Activated CD8-positive, alpha-beta T cell treated with anti-CD3 and anti-CD28 coated beads, Interleukin-2, amount 10 ng/mL, durations not matched to agents 7 days and 5 days (primary cell): ENCODE measurements at regions not wholly inside any gene's neighbourhood (a gene's known extent, or its start where the extent isn't known, plus 50 kb on each side); places are given as distances from the start of the nearest gene placed in this dataset.

ENCODE experiments used
- ATAC-seq: fragments of 150-1000 bp; cut with Tn5 transposase; one replicate; pipeline ENCODE4 v1.10.0; 2021; ENCODE audit warnings: moderate library complexity
- CTCF ChIA-PET: fragments of 350-600 bp; sonication (Branson Sonifier 250); formaldehyde crosslinking; loops from one replicate; lab custom pipeline; 2021; ENCODE audit warnings: antibody characterized with exemption; lab: Charles Lee
- POLR2A ChIA-PET: fragments of 350-600 bp; sonication (Branson Sonifier 250); formaldehyde crosslinking; loops from one replicate; lab custom pipeline; 2021; ENCODE audit warnings: antibody characterized with exemption; lab: Charles Lee
- DNase-seq: peaks from one replicate; pipeline ENCODE4 v3.0.0-alpha.2; 2020
- H3K27ac Mint-ChIP-seq: one replicate; pipeline ENCODE4 v1.8.0; 2021; ENCODE audit warnings: mild to moderate bottlenecking, mixed read lengths
- H3K27me3 Mint-ChIP-seq: one replicate; pipeline ENCODE4 v1.8.0; 2021; ENCODE audit warnings: low read depth, mixed read lengths
- H3K36me3 Mint-ChIP-seq: one replicate; pipeline ENCODE4 v1.8.0; 2021; ENCODE audit warnings: low read depth, mixed read lengths
- H3K4me1 Mint-ChIP-seq: one replicate; pipeline ENCODE4 v1.8.0; 2021; ENCODE audit warnings: low read depth, mixed read lengths
- H3K4me3 Mint-ChIP-seq: one replicate; pipeline ENCODE4 v1.8.0; 2021; ENCODE audit warnings: mild to moderate bottlenecking, mixed read lengths
- H3K9me3 Mint-ChIP-seq: one replicate; pipeline ENCODE4 v1.8.0; 2022; ENCODE audit warnings: mixed read lengths; ENCODE audit not compliant: insufficient read depth

- CTCF ChIA-PET, result no interaction called here
- Mint-ChIP-seq H3K27me3 (no peaks in the 10 kb centered on the region), H3K36me3 (no peaks in the 10 kb centered on the region), H3K4me1 (no peaks in the 10 kb centered on the region), H3K9me3 (no peaks in the 10 kb centered on the region), H3K27ac (no peak overlapping the region), H3K4me3 (no peak overlapping the region)
- ATAC-seq, result no peak
- POLR2A ChIA-PET, result no interaction called here
- no peak for DNase-seq
Measured at GRCh38 chr13:71249011-71249410, 618.0 kb downstream of the DACH1 start.

- H3K4me3 Mint-ChIP-seq, result no peak overlapping the region
- POLR2A ChIA-PET, result no interaction called here
- CTCF ChIA-PET, result no interaction called here
Measured at GRCh38 chr13:71244161-71244560, 622.8 kb downstream of the DACH1 start.

GRCh38 chr13:71242201-71242600, 624.8 kb downstream of the DACH1 start:
- POLR2A ChIA-PET, result no interaction called here
- CTCF ChIA-PET, result no interaction called here
- Mint-ChIP-seq H3K27ac (no peak overlapping the region), H3K36me3 (no peaks in the 10 kb centered on the region), H3K4me1 (no peaks in the 10 kb centered on the region), H3K4me3 (no peak overlapping the region), H3K9me3 (no peaks in the 10 kb centered on the region), H3K27me3 (no peaks in the 10 kb centered on the region)
- ATAC-seq (no peak), DNase-seq (no peak)

More at GRCh38 chr13:71244161-71244560, 622.8 kb downstream of the DACH1 start:
- no peaks in the 10 kb centered on the region for H3K9me3 Mint-ChIP-seq
- no peak for DNase-seq
- H3K4me1 Mint-ChIP-seq, result no peaks in the 10 kb centered on the region
- no peak overlapping the region for H3K27ac Mint-ChIP-seq
- H3K36me3 Mint-ChIP-seq, result no peaks in the 10 kb centered on the region
- no peaks in the 10 kb centered on the region for H3K27me3 Mint-ChIP-seq
- no peak for ATAC-seq

GRCh38 chr13:71240911-71241310, 626.1 kb downstream of the DACH1 start:
- no peak overlapping the region for H3K27ac Mint-ChIP-seq
- H3K4me3 Mint-ChIP-seq, result no peak overlapping the region
- no peak for DNase-seq
- no peaks in the 10 kb centered on the region for H3K9me3 Mint-ChIP-seq
- CTCF ChIA-PET, result no interaction called here
- no peak for ATAC-seq
- H3K4me1 Mint-ChIP-seq, result no peaks in the 10 kb centered on the region
- POLR2A ChIA-PET, result no interaction called here
- no peaks in the 10 kb centered on the region for H3K27me3 Mint-ChIP-seq
- H3K36me3 Mint-ChIP-seq, result no peaks in the 10 kb centered on the region

- POLR2A ChIA-PET, result no interaction called here
- Mint-ChIP-seq H3K4me1 (no peaks in the 10 kb centered on the region), H3K4me3 (no peak overlapping the region), H3K27me3 (no peaks in the 10 kb centered on the region), H3K9me3 (no peaks in the 10 kb centered on the region), H3K27ac (no peak overlapping the region), H3K36me3 (no peaks in the 10 kb centered on the region)
- CTCF ChIA-PET, result no interaction called here
- ATAC-seq, result no peak
- DNase-seq, result no peak
Measured at GRCh38 chr13:71237332-71237731, 629.7 kb downstream of the DACH1 start.

GRCh38 chr13:71219698-71220415, 647.1 kb downstream of the DACH1 start:
- POLR2A ChIA-PET, result no interaction called here
- H3K4me1 Mint-ChIP-seq, result no peaks in the 10 kb centered on the region
- no peak for DNase-seq
- no peaks in the 10 kb centered on the region for H3K27me3 Mint-ChIP-seq
- H3K27ac Mint-ChIP-seq, result no peak overlapping the region
- no peak for ATAC-seq
- H3K9me3 Mint-ChIP-seq, result no peaks in the 10 kb centered on the region
- no peak overlapping the region for H3K4me3 Mint-ChIP-seq
- H3K36me3 Mint-ChIP-seq, result no peaks in the 10 kb centered on the region
- CTCF ChIA-PET, result no interaction called here

- ATAC-seq (no peak), DNase-seq (no peak)
- H3K4me3 Mint-ChIP-seq, result no peak overlapping the region
- no peaks in the 10 kb centered on the region for H3K4me1 Mint-ChIP-seq
- no peaks in the 10 kb centered on the region for H3K27me3 Mint-ChIP-seq
- H3K9me3 Mint-ChIP-seq, result no peaks in the 10 kb centered on the region
- H3K36me3 Mint-ChIP-seq, result no peaks in the 10 kb centered on the region
- ChIA-PET CTCF (no interaction called here), POLR2A (no interaction called here)
- no peak overlapping the region for H3K27ac Mint-ChIP-seq
Measured at GRCh38 chr13:71218960-71219359, 648.0 kb downstream of the DACH1 start.

GRCh38 chr13:71217827-71218226, 649.2 kb downstream of the DACH1 start:
- Mint-ChIP-seq H3K27me3 (no peaks in the 10 kb centered on the region), H3K27ac (no peak overlapping the region), H3K4me3 (no peak overlapping the region), H3K9me3 (no peaks in the 10 kb centered on the region), H3K36me3 (no peaks in the 10 kb centered on the region), H3K4me1 (no peaks in the 10 kb centered on the region)
- ChIA-PET POLR2A (no interaction called here), CTCF (no interaction called here)
- DNase-seq (no peak), ATAC-seq (no peak)

- ChIA-PET POLR2A (no interaction called here), CTCF (no interaction called here)
- no peaks in the 10 kb centered on the region for H3K4me1 Mint-ChIP-seq
- H3K36me3 Mint-ChIP-seq, result no peaks in the 10 kb centered on the region
- no peak for DNase-seq
- no peaks in the 10 kb centered on the region for H3K27me3 Mint-ChIP-seq
- no peaks in the 10 kb centered on the region for H3K9me3 Mint-ChIP-seq
- no peak overlapping the region for H3K27ac Mint-ChIP-seq
- no peak for ATAC-seq
- H3K4me3 Mint-ChIP-seq, result no peak overlapping the region
Measured at GRCh38 chr13:71214821-71215220, 652.2 kb downstream of the DACH1 start.

- no peaks in the 10 kb centered on the region for H3K9me3 Mint-ChIP-seq
Measured at GRCh38 chr13:71214357-71214756, 652.6 kb downstream of the DACH1 start.

GRCh38 chr13:71213252-71213821, 653.7 kb downstream of the DACH1 start:
- POLR2A ChIA-PET, result no interaction called here
- H3K27me3 Mint-ChIP-seq, result no peaks in the 10 kb centered on the region
- H3K36me3 Mint-ChIP-seq, result no peaks in the 10 kb centered on the region

More at GRCh38 chr13:71214357-71214756, 652.6 kb downstream of the DACH1 start:
- no peak overlapping the region for H3K27ac Mint-ChIP-seq
- no peaks in the 10 kb centered on the region for H3K4me1 Mint-ChIP-seq
- no peaks in the 10 kb centered on the region for H3K36me3 Mint-ChIP-seq
- no peaks in the 10 kb centered on the region for H3K27me3 Mint-ChIP-seq
- POLR2A ChIA-PET, result no interaction called here
- H3K4me3 Mint-ChIP-seq, result no peak overlapping the region
- ATAC-seq, result no peak
- CTCF ChIA-PET, result no interaction called here
- DNase-seq, result no peak

GRCh38 chr13:71210861-71211260, 656.1 kb downstream of the DACH1 start:
- ATAC-seq (no peak), DNase-seq (no peak)
- Mint-ChIP-seq H3K9me3 (no peaks in the 10 kb centered on the region), H3K36me3 (no peaks in the 10 kb centered on the region), H3K4me3 (no peak overlapping the region), H3K27me3 (no peaks in the 10 kb centered on the region), H3K4me1 (no peaks in the 10 kb centered on the region), H3K27ac (no peak overlapping the region)
- ChIA-PET POLR2A (no interaction called here), CTCF (no interaction called here)

More at GRCh38 chr13:71213252-71213821, 653.7 kb downstream of the DACH1 start:
- H3K4me1 Mint-ChIP-seq, result no peaks in the 10 kb centered on the region
- H3K27ac Mint-ChIP-seq, result no peak overlapping the region
- CTCF ChIA-PET, result no interaction called here
- DNase-seq, result no peak
- no peaks in the 10 kb centered on the region for H3K9me3 Mint-ChIP-seq
- no peak overlapping the region for H3K4me3 Mint-ChIP-seq
- no peak for ATAC-seq
